ENCODE measurements at regions not wholly inside any gene's neighbourhood (a gene's known extent, or its start where the extent isn't known, plus 50 kb on each side); places are given as distances from the start of the nearest gene placed in this dataset.

DNA sequence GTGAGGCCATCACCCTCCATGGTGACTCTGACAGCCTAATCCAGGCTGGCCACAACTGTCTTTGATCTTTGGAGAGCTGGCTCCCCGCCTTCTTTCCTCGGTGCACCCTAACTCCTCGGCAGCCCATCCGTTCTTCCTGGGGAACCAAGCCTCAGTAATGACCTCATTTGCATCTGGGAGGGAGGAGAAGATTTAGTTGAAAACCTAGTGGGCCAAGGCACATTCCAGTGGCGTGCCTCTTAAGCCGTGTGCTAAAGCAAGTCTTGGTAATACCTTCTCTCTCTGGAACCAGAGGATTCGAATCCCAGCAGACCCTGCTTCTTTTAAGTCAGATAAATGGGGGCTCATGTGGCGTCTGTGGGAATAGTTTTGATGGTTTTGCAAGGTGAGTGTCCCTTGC is 233.1 kb downstream of the EBLN2 start:
- TF ChIP-seq, protein P1, sequence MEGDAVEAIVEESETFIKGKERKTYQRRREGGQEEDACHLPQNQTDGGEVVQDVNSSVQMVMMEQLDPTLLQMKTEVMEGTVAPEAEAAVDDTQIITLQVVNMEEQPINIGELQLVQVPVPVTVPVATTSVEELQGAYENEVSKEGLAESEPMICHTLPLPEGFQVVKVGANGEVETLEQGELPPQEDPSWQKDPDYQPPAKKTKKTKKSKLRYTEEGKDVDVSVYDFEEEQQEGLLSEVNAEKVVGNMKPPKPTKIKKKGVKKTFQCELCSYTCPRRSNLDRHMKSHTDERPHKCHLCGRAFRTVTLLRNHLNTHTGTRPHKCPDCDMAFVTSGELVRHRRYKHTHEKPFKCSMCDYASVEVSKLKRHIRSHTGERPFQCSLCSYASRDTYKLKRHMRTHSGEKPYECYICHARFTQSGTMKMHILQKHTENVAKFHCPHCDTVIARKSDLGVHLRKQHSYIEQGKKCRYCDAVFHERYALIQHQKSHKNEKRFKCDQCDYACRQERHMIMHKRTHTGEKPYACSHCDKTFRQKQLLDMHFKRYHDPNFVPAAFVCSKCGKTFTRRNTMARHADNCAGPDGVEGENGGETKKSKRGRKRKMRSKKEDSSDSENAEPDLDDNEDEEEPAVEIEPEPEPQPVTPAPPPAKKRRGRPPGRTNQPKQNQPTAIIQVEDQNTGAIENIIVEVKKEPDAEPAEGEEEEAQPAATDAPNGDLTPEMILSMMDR (IDR thresholded peaks at IDR 0.05; ENCODE audit: low read depth, low read length): no peak
- no peak for TF ChIP-seq POLR2A (IDR thresholded peaks at IDR 0.05; ENCODE audit: extremely low read depth, insufficient read length)
- TF ChIP-seq MYC (IDR thresholded peaks at IDR 0.05; ENCODE audit: low read depth, low read length): no peak

Data from NB4 (cell line).